Stimulated activated CD8-positive, alpha-beta memory T cell treated with anti-CD3 and anti-CD28 coated beads, Interleukin-15, amount 100 ng/mL, for 48 hours (primary cell): ENCODE measurements at regions not wholly inside any gene's neighbourhood (a gene's known extent, or its start where the extent isn't known, plus 50 kb on each side); places are given as distances from the start of the nearest gene placed in this dataset.
A peak's percentile ranks its signal among the peaks of the same experiment; 100 is the strongest.
"Not testable (repeated sequence)": the region's sequence is repeated elsewhere in the genome, so short reads cannot be mapped to it uniquely, and the experiment has no call there.

Experiments used
- DNase-seq, 2 donors: peaks; one replicate each; pipeline ENCODE4 v3.0.0-alpha.2; 2020; ENCODE audit warnings: low read depth in 2 of 2

DNA sequence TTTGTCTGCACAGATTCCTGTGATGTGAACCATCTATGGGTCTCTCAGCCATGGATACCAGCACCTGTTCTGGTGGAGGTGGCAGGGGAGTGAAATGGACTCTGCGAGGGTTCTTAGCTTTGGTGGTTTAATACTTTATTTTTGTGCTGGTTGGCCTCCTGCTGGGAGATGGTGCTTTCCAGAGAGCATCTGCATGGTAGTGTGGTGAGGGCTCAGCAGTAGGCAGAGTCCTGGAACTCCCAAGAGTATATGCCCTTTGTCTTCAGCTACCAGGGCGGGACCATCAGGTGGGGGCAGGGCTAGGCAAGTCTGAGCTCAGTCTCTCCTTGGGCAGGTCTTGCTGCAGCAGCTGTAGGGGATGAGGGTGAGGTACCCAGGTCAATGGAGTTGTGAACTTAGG, 97.5 kb upstream of the TRIM2 start:
- DNase-seq, result not testable (repeated sequence)

DNA sequence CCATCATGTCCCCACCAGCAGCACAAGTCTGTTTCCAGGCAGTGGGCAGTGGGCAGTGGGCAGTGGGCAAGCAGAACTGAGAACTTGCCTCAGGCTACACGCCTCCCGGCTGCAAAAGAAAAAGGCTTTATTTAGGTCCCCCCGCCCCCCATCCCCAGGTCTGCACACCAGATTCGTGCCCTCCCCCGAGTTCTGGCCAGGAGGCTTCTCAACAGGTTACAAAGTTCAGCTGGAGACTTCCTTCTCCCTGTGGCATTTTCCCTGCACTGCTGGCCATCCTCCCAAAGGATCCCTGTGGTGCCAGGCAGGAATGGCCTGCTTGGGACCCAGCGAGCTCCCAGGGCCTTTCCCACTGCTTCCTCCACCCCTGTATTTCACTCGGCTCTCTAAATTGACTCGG, 97.0 kb upstream of the TRIM2 start:
- no peak for DNase-seq

DNA sequence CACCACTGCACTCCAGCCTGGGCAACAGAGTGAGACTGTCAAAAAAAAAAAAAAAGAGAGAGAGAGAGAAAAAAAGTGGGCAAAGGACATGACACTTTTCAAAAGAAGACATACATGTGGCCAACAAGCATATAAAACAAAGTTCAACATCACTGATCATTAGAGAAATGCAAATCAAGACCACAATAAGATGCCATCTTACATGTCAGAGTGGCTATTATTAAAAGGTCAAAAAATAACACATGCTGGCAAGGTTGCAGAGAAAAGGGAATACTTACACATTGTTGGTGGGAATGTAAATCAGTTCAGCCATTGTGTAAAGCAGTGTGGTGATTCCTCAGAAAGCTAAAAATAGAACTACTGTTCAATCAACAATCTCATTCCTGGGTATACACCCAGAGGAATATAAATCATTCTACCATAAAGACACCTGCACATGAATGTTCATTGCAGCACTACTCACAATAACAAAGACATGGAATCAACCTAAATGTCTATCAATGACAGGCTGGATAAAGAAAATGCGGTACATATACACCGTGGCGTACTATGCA, 94.9 kb upstream of the TRIM2 start:
- DNase-seq, result no peak

DNA sequence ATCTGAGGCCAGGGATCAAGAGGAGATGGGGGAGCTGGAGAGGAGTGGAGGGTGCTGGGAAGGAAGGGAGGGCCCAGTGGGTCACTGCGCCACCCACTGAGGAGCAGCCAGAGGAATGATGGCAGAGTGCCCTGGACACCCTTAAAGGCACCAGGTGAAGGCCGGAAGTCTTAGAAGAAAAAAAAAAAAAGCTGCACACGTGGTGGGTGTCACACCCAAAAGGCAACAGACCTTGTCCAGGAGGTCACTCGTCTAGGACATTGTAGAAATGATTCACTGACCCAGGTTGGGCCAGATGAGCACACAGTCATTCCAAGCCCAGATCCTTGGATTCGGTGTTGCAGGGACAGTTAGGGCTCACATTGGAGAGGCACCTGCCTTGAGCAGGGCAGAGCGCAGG, 93.5 kb upstream of the TRIM2 start:
- no peak for DNase-seq

DNA sequence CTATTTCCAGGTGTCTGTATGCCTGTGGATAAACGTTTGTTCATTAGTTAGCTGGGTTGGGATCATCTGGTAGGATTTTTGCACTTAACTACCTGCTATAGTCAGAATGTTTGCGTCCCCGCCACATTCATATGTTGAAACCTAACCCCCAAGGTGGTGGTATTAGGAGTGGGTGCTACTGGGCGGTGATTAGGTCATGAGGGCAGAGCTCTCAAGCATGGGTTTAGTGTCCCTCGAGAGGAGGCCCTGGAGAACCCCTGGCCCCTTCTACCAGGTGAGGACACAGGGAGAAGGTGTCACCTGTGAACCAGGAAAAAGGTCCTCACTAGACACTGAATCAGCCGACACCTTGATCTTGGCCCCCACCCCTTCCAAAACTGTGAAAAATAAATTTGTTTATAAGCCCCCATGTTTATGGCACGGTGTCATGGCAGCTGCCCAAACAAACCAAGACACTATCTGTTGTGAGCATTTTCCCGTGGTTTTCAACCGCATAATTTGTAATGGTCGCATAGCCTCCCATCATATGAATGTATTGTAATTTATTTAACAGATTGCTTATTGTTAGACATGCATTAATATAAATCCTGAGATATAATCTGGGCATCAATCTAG, 92.7 kb upstream of the TRIM2 start:
- DNase-seq, result no peak

DNA sequence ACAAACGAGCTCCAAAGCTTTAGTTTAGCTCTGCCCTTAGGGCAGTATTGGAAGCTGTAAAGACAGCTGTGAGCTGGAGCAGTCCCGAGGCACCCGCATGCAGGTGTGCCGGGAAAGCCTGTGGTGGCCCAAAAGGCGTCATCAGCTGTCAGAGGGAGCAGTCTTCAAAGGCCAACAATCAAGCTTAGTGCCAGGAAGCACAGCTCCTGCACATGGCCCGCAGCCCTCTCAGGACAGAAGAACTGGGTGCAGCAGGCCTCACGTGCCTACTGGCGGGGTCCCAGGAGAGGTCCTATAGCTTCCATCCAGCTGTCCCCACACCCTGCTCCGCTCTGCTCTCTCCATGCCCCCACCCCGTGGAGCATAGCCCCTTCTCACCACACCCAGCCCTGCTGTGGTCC, 92.2 kb upstream of the TRIM2 start:
- DNase-seq, result peak in 1 of 2 donors; percentile 28

DNA sequence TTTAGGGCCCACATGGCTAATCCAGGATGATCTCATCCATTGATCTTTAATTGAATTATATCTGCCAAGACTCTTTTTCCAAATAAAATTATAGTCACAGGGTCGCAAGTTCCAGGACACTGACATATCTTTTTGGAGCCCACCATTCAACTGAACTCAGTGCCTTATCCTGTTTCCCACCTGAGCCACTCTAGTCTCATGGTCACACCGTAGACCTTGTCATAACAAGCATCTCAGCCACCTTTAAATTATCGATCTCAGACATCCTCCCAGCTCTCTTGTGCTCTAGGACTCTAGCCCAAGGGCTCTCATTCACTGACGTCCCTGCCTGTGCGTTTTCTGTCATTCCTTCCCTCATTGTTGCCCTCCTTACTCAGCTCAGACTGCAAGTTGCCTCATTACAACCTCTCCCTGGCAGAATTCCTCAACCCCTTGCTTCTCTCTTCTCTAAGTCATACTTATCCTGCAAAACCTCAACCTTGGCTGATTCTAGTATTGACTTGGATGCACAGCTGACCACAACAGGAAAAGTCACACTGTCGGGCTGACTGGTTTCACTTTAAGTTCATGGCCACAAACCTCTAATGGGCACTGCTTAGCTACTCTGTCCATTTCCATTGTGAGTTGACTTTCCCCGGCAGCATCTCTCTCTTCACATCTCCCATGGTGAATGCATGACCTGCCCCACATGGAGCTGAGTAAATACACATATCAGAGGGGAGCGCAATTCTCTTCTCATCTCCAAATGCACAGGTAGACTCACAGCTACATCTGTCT, 91.0 kb upstream of the TRIM2 start:
- DNase-seq, result no peak

DNA sequence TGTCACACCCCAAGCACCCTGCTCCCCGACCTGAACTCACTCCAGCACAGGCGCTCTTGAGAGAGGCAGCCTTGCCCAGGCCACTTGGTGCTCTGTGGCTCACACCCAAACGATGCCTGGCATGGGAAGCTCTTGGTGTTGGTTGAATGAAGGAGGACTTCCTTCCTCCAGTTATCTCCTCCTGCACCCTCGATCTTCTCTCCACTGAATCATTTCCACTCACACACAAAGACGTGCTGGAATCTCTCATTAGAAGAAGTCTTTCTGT, 90.5 kb upstream of the TRIM2 start:
- no peak for DNase-seq

DNA sequence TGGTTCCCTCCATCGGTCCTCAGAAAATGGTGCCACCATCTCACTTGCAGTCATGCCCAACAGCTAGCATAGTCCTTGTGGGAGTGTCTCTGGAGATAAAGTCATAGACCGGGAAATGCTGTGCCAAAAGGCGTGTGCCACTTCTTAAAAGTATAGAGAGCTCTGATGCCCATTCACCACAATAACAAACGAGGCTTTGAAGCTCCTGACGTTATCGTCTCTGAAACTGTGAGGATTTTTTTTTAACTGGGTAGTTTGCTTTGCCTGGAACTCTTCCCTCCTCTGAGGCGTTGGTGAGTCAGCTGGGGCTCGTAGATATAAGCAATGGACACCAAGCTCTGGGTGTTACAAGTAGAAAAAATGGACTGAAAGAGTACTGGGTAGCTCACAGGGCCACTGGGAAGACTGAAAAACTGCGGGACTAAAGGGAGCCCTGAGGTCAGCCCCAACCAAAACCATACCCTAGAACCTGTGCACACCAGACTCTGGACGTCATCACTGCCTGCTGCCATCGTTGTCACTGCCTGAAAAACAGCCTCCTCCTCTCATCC, 89.4 kb upstream of the TRIM2 start:
- peak in 1 of 2 donors; percentile 45 for DNase-seq

DNA sequence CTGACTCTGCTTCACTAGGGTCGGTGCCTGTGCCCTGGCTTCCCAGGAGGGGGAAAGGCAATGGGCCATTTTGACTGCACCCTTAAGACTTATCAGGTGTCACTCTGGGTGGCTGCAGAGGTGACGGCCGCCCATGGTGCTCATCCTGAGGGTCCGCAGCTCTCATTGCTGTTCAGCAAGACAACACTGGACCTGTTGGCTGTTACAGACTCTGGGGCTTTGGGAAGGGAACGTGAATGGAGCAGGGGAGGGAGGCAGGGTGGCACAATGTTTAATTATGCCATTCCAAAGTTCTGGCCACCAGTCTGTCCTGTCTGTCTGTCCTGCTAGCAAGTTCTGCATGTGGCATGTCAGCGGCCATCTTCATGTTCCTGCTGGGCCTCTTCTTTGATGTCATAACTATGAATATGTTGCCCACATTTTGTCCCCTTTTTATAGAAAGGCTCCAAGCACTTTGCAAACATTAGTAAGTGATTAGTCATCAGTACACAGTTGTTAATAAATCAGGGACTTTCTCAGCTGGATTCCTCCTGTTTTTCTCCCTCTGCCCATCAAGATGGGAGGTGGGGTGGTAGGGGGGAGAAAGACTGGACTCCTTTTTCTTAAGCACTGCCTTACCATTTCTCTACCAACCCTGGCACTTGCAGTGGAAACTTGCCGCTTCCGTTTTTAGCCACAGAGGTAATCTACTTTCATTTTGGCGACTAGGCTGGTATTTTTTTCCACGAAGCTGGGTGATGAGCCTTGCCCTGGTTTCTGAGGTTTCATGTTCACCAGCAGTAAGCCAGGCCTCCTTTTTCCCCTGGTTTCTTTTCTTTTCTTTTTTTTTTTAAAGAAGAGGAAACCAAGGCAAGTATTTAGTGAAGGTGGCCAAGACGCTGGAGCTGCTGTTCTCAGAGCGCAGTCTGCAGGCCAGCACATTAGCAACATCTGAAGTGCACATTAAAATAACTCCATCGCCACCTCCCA, 88.6 kb upstream of the TRIM2 start:
- peak; percentile 60 to 62 for DNase-seq

DNA sequence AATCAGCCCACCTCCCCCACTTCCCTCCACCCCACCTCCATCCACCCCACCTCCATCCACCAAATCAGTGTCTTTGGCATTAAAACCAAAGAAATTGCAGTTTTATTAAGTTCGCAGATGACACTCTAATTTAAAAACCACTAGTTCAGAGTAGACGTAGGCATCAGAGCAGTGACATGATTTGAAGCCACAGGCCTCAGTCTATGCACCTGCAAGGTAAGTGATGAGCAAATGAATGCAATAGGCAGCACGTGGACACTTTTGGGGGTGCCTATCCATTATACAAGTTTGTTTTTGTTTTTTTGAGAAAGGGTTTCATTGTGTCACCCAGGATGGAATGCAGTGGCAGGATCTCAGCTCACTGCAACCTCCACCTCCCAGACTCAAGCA, 88.0 kb upstream of the TRIM2 start:
- DNase-seq, result no peak

DNA sequence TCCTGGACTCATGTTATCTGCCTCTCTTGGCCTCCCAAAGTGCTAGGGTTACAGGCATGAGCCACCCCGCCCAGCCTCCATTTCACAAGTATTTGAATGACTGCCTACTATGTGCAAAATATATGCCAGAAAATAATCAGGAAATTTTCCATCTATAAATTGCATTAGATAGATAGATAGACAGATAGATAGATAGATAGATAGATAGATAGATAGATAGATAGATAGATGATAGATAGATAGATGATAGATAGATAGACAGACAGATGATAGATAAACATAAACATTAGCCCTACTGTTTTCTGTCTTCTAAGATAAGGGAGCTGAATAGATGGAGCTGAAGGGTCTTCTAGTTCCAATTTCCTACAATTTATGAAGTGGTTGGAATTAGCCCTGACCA, 87.4 kb upstream of the TRIM2 start:
- DNase-seq, result no peak

DNA sequence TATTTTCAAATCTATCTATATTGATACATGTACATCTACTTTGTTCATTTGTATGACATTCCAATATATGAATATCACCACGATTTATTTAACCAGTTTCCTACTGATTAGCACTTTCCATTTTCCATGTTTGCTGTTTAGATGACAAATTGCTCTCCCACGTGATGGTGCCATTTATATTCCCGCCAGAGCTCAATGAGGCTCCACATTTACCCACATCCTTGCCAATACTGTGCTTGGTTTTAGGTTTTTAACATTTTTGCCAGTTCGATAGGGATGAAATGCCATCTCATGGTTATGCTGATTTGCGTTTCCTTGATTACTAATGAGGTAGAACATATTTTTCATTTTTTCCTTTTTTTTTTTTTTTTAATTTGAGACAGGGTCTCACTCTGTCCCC, 86.7 kb upstream of the TRIM2 start:
- DNase-seq, result no peak

DNA sequence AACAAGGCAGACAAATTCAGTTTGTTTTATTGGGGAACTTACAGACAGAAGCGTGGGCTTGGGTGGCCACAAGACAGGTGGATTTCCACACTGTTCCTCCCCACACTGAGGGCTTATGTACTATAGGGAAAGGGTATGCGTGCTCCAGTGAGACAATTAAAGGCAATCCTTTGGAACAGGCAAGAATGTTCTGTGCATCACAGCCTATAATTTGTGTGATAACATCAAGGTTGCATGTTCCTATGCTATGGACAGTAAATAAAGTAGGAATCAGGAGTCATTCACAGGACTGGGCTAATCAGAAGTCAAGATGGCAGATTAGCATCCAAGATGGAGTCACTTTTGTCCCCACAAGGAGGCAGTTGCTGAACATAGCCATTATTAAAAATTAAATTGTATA, 84.6 kb upstream of the TRIM2 start:
- DNase-seq, result no peak

DNA sequence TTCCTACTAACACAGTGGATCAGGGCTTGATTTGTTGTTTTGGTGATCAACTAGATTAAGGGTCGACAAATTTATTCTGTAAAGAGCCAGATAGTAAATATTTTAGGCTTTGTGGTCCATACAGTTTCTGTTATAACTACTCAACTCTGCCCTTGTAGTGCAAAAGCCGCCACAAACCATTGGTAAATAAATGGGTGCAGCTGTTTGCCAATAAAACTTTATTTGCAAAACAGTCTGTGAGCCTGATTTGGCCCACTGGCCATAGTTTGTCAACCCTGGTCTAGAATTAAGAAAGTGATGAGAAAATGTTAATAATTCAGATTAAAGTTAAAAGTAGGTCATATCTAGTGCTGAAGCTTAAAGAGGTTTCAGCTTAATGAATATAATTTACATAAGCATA, 84.0 kb upstream of the TRIM2 start:
- DNase-seq, result no peak

DNA sequence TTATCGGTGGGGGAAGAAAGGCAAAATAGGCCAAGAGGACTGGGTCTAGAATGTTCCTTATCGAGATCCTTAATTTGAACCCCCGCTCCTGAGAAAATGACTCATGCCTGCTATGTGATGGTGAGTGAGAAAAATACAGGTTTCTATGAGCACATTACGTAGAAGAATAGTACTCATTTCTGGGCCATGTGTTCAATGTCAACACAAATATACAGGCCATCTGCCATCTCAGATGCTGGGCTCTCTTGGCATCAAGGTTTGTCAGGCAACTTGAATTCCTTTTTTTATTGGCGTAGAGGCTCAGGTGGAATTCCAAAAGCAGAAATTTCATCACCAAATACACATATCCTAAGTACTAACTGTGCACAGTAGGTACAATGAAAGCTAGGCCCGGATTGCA, 81.4 kb upstream of the TRIM2 start:
- no peak for DNase-seq

DNA sequence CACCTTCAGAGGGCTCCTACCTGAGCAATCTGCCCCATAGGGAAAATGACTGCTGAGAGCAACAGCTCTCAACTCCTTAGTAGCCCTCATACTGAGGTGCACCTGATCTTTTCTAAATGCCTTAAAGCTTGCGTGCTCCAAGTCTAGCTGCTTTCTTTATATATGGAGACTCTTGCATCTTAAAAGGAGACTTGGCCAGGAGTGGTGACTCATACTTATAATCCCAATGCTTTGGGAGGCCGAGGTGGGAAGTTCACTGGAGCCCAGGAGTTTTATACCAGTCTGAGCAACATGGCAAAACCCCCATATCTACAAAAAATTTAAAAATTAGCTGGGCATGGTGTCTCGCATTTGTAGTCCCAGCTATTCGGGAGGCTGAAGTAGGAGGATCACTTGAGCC, 78.1 kb upstream of the TRIM2 start:
- DNase-seq, result no peak

DNA sequence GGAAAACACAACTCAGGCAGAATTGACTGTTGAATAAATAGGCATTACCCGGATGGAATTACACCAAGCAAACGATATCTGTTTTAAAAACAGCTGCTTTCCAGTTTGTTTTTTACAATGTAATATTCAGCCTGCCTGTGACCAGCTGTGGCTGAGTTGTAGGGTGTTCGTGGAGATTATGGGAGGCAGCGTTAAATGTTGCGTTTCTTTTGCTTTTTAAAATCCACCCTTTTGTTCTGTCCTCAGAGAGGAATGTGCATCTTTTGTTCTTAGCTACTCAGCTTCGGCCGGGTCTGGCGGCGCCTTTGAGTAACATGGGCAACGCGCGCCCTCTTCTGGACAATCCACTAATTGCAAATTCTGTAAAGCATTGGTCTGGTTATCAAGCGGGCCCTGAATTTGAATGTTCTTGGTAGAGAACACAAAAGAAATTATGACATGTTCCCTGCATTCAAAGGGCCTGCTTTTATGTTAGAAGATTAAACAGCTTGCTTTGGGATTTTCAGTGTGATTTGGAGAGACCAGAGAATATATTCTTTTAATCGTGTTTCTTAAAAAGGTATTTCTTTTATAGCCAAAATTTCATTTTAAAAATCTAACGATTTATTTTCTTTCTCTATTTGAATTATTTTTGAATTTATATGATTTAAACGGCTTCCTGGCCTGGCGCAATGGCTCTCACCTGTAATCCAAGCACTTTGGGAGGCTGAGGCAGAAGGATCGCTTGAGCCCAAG, 76.3 kb upstream of the TRIM2 start:
- DNase-seq, result peak; percentile 48 to 58

DNA sequence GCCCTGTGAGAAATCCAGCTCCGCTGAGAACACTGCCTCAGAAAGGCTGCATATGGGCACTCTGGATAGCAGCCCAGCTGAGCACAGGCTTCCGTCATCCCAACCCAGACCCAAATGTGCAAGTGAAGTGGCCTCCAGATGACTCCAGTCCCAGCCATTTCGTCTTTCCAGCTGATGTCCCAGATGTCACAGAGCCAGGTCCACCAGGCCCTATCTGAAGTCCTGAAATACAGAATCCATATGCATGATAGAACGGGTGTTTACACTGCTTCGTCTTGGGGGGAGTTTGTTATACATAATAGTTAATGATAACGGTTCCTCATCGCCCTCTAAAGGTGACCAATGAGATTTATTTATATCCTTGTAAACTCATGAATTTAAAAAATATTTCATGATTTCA, 72.6 kb upstream of the TRIM2 start:
- DNase-seq, result no peak

DNA sequence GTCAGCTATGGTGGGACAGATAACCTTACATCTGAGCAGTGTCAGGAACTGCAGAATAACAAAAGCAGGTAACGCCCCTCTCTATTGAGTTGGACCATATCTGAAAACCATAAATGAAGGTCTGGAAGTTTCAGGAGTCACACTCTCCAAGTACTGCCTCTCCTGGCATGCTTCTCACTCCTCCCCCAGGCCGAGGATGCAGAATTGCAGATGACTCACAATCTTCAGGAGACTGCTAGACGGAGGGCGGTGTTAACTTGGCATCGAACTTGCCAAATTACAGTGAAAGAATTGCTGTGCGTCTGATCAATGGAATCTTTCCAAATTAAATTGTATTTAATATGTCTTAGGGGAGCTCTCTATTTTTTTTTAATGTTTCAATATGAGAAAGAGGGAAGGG, 67.1 kb upstream of the TRIM2 start:
- no peak for DNase-seq
